ENCODE measurements at regions not wholly inside any gene's neighbourhood (a gene's known extent, or its start where the extent isn't known, plus 50 kb on each side); places are given as distances from the start of the nearest gene placed in this dataset.

DNA sequence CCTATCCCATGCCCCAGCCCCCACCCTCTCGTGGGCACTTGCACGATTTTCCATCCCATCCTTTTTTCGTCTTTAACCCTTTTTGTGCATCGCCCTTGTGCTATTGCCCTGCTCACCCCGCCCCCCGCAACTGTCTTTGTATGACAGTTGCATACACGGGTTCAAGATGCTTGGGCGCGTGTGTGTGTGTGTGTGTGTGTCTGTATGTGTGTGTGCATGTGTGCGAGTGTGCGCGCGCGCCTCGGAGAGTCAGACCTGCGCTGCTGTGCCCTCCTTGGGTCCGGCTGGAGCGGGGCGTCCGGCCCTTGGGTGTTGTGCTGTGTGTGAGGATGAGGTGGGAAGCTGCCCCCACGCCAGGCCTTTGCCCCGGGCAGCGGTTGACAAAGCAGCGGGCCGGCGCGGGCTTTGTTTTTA lies 230.7 kb downstream of the HAUS1 start:
- peak; percentile 61 to 67 for DNase-seq
- TF ChIP-seq POLR2A (IDR thresholded peaks at IDR 0.05): no peak
- TF ChIP-seq, protein P1, sequence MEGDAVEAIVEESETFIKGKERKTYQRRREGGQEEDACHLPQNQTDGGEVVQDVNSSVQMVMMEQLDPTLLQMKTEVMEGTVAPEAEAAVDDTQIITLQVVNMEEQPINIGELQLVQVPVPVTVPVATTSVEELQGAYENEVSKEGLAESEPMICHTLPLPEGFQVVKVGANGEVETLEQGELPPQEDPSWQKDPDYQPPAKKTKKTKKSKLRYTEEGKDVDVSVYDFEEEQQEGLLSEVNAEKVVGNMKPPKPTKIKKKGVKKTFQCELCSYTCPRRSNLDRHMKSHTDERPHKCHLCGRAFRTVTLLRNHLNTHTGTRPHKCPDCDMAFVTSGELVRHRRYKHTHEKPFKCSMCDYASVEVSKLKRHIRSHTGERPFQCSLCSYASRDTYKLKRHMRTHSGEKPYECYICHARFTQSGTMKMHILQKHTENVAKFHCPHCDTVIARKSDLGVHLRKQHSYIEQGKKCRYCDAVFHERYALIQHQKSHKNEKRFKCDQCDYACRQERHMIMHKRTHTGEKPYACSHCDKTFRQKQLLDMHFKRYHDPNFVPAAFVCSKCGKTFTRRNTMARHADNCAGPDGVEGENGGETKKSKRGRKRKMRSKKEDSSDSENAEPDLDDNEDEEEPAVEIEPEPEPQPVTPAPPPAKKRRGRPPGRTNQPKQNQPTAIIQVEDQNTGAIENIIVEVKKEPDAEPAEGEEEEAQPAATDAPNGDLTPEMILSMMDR (IDR thresholded peaks at IDR 0.05): no peak
- H3K27me3 ChIP-seq: no peaks in the 10 kb centered on the region
- H3K4me1 ChIP-seq: peaks cover 21 to 26% of the 10 kb centered on the region in 2 donors
- peak overlapping the region in 2 of 3 donors; percentile 45 to 87 for H3K4me3 ChIP-seq (replicated peaks in 1 of 3)
- intact Hi-C loops (cut with DNase I): loop anchor here (10.0 kb wide), 1 partner anchor 90 kb away; no protein-coding TSS in a partner anchor
- 1 to 3% methylated on average over 19 to 22 of the region's 27 CpGs for WGBS, 2 donors
- no peaks in the 10 kb centered on the region for H3K9me3 ChIP-seq
- no peaks in the 10 kb centered on the region for H3K36me3 ChIP-seq
- H3K27ac ChIP-seq: peak overlapping the region in 2 of 3 donors; percentile 17 to 88

DNA sequence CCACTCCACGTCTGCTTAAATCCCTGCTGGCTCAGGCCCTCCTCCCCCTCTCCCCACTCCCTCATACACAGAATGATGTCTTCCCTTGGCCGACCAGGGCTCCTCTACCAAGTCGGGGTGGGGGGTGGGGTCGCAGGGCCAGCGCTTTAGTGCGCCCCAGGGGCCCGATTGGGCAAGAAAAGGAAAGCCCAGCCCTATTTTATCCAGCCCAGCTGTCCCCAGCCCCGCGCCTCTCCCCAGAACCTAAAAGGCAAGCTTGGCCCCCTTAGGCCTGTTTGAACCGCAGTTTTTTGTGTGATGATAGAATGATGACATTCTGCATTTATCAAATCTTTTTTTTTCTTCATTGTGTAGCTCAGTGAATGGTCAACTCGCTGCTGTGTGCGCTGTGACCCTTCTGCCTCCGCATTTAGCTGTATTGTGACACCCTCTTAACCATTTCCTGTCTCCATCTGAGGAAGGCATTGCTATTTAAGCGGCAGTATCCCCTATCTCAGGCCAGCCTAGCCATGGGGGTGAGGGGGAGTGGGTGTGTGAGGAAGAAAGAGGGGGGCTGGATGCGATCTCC lies 231.4 kb downstream of the HAUS1 start:
- DNase-seq: peak in 1 of 2 donors; percentile 40
- 19 to 20% methylated on average over 15 of the region's 15 CpGs for WGBS, 2 donors
- TF ChIP-seq POLR2A (IDR thresholded peaks at IDR 0.05): no peak
- H3K36me3 ChIP-seq: no peaks in the 10 kb centered on the region
- H3K4me3 ChIP-seq (replicated peaks in 1 of 3): no peak overlapping the region
- H3K9me3 ChIP-seq: no peaks in the 10 kb centered on the region
- H3K4me1 ChIP-seq: peaks cover 21 to 26% of the 10 kb centered on the region in 2 donors
- peak overlapping the region in 2 of 3 donors; percentile 17 to 88 for H3K27ac ChIP-seq
- intact Hi-C loops (cut with DNase I): loop anchor here (10.0 kb wide), 1 partner anchor 89 kb away; no protein-coding TSS in a partner anchor
- no peaks in the 10 kb centered on the region for H3K27me3 ChIP-seq

DNA sequence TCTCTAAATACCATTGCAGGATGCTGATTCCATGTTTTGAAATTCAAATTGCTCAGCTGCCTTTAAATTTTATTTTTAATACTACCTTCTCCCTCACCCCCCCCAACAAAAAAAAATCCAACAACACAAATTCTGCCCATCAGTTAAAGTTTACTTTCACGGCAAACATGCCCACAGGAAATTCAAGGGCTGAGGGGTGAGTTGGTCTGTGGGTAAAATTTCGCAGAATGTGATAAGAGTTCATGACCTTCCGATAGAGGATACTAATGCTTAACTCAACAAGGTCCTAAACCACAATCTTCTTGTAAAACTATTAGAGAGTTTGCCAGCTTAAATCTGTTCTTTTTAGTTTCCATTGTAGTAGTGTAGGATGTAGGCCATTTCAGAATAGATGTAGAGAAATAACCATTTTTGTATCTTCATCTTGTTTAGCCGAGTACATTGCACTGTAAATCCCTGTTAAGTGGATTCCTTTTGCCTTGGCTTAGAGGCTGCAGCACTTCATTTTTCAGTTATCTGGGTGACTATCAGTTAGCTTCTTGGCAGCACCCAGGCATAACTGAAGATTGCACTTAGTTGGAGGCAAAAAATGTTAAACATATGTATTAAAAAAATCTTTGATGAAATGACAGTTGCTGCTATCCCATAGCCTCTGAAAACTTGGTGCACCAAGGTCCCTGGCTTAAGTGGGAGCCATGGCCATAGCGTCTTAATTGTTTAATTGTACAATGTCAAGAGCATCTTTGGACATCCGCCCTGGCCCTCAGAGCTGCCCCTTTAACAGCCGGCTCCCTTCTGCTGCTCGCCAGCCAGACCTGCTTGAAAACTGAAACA lies 232.3 kb downstream of the HAUS1 start:
- Histone ChIP-seq H3K9me3 (no peaks in the 10 kb centered on the region), H3K27me3 (no peaks in the 10 kb centered on the region), H3K4me3 (replicated peaks in 1 of 3) (no peak overlapping the region), H3K27ac (peak overlapping the region in 2 of 3 donors; percentile 3 to 88), H3K4me1 (peaks cover 21 to 26% of the 10 kb centered on the region in 2 donors), H3K36me3 (no peaks in the 10 kb centered on the region)
- TF ChIP-seq, protein P1 (IDR thresholded peaks at IDR 0.05): no peak
- TF ChIP-seq POLR2A (IDR thresholded peaks at IDR 0.05): no peak
- DNase-seq: peak; percentile 47 to 54
- WGBS, 2 donors: 41% methylated on average over 8 of the region's 8 CpGs
- intact Hi-C loops (cut with DNase I): loop anchor here (10.0 kb wide), 1 partner anchor 88 kb away; no protein-coding TSS in a partner anchor

DNA sequence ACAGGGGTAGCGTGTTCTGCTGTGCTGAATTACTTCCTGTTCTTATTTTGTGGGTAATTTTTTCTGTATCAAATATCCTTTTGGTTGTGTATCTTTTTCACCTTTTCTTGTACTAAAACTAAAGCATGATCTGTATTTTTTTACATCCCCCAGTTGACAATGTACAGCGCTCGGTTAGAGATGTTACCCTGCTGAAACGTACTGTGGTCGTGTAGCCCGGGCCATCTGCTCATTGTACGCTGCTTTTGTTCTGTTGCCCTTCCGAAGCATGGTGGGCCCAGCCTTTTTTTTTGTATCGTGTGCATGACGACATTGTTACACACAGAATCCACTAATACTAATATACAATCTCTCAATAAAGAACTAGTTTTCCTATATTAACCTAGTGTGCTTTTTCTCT lies 233.1 kb downstream of the HAUS1 start:
- no peak for TF ChIP-seq POLR2A (IDR thresholded peaks at IDR 0.05)
- TF ChIP-seq, protein P1 (IDR thresholded peaks at IDR 0.05): no peak
- Histone ChIP-seq H3K4me1 (peaks cover 21 to 26% of the 10 kb centered on the region in 2 donors), H3K9me3 (no peaks in the 10 kb centered on the region), H3K4me3 (replicated peaks in 1 of 3) (no peak overlapping the region), H3K36me3 (no peaks in the 10 kb centered on the region), H3K27ac (peak overlapping the region in 2 of 3 donors; percentile 3 to 88), H3K27me3 (no peaks in the 10 kb centered on the region)
- WGBS, 2 donors: 82 to 88% methylated on average over 10 of the region's 10 CpGs
- intact Hi-C loops (cut with DNase I): loop anchor here (10.0 kb wide), 1 partner anchor 88 kb away; no protein-coding TSS in a partner anchor
- DNase-seq: no peak

DNA sequence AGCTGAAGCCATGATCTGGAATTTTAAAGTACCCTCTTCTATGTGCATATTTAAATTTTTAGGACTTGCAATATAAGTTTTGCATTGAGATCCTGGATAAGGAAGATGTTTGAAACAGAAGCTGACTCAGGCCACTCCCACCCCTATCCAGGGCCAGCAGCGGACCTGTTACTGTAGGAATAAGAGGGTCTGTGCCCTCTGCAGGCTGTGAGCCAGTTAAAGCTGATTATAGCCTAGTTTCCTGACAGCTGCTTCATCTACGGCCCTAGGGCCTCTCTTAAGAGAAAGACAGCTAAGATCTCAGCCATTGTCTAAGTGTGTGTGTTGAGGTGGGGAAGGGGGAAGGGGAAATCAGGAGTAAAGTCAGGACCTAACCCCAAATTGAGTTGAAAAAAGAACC lies 234.0 kb downstream of the HAUS1 start:
- no peaks in the 10 kb centered on the region for H3K36me3 ChIP-seq
- TF ChIP-seq, protein P1 (IDR thresholded peaks at IDR 0.05): no peak
- TF ChIP-seq POLR2A (IDR thresholded peaks at IDR 0.05): no peak
- 75 to 94% methylated on average over 2 of the region's 2 CpGs for WGBS, 2 donors
- no peak overlapping the region for H3K4me3 ChIP-seq (replicated peaks in 1 of 3)
- H3K9me3 ChIP-seq: no peaks in the 10 kb centered on the region
- H3K27me3 ChIP-seq: no peaks in the 10 kb centered on the region
- H3K4me1 ChIP-seq: peaks cover 15 to 24% of the 10 kb centered on the region in 2 donors
- no peak for DNase-seq
- intact Hi-C loops (cut with DNase I): loop anchor here (10.0 kb wide), 1 partner anchor 87 kb away; no protein-coding TSS in a partner anchor
- H3K27ac ChIP-seq: no peak overlapping the region

Data from thyroid gland (tissue), 4 donors.